OCI-LY3 (cell line): ENCODE measurements at regions not wholly inside any gene's neighbourhood (a gene's known extent, or its start where the extent isn't known, plus 50 kb on each side); places are given as distances from the start of the nearest gene placed in this dataset.

Experiments
- EZH2phosphoT487 ChIP-seq: fragments of 200-600 bp; shearing (Covaris generic); IDR thresholded peaks from 2 replicates; pipeline ENCODE4 v1.6.1; 2018; ENCODE audit warnings: antibody characterized with exemption, mixed run types, low read depth
- TF ChIP-seq, protein P1 (sequence below): fragments of 200-600, 300-600 bp; sonication (generic); IDR thresholded peaks from 2 replicates; pipeline ENCODE4 v1.5.1; 2014; ENCODE audit warnings: antibody characterized with exemption, low read length, low read depth

DNA sequence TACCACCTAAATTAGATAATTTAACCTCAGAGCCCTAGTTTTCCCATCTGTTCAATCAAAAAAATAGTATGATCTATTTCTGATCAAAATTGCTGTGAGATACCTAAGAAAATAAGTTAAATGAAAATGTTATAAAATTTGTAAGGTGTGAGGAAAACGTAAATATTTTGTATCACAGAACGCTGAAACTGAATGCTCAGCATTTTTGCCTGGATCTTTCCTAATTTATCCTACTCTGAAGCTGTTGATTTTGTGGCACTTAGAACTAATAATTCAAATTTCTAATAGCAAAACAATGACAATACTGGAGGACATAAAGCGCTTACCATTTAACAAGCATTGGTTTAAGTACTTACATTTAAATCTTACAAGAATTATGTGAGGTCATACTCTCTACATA lies 674.2 kb downstream of the FAM181B start:
- TF ChIP-seq EZH2phosphoT487: no peak
- TF ChIP-seq, protein P1, sequence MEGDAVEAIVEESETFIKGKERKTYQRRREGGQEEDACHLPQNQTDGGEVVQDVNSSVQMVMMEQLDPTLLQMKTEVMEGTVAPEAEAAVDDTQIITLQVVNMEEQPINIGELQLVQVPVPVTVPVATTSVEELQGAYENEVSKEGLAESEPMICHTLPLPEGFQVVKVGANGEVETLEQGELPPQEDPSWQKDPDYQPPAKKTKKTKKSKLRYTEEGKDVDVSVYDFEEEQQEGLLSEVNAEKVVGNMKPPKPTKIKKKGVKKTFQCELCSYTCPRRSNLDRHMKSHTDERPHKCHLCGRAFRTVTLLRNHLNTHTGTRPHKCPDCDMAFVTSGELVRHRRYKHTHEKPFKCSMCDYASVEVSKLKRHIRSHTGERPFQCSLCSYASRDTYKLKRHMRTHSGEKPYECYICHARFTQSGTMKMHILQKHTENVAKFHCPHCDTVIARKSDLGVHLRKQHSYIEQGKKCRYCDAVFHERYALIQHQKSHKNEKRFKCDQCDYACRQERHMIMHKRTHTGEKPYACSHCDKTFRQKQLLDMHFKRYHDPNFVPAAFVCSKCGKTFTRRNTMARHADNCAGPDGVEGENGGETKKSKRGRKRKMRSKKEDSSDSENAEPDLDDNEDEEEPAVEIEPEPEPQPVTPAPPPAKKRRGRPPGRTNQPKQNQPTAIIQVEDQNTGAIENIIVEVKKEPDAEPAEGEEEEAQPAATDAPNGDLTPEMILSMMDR: no peak
